Neural cell (in vitro differentiated cells): ENCODE measurements at regions not wholly inside any gene's neighbourhood (a gene's known extent, or its start where the extent isn't known, plus 50 kb on each side); places are given as distances from the start of the nearest gene placed in this dataset.

ENCODE experiments used
- EP300 ChIP-seq: fragments of 450-650 bp; conservative IDR thresholded peaks from 2 replicates; pipeline ENCODE4 v1.6.1; 2014; ENCODE audit warnings: antibody characterized with exemption, mild to moderate bottlenecking, moderate library complexity; ENCODE audit not compliant: poor library complexity, severe bottlenecking
- EZH2 ChIP-seq: fragments of 200-600, 300-800 bp; shearing (Covaris generic), sonication (generic); IDR thresholded peaks from 2 replicates; pipeline ENCODE4 v1.6.1; 2014; ENCODE audit warnings: antibody characterized with exemption, low read length, borderline replicate concordance, mild to moderate bottlenecking; ENCODE audit not compliant: insufficient read depth, poor library complexity, severe bottlenecking
- MXI1 ChIP-seq: fragments of 450-650 bp; conservative IDR thresholded peaks from 2 replicates; pipeline ENCODE4 v1.6.1; 2014; ENCODE audit warnings: antibody characterized with exemption, mild to moderate bottlenecking; ENCODE audit not compliant: poor library complexity, severe bottlenecking
- POLR2AphosphoS5 ChIP-seq: IDR thresholded peaks from 2 replicates; pipeline ENCODE4 v1.6.1; 2012
- RAD21 ChIP-seq: fragments of 450-650 bp; conservative IDR thresholded peaks from 2 replicates; pipeline ENCODE4 v1.6.1; 2014; ENCODE audit warnings: antibody characterized with exemption, mild to moderate bottlenecking, moderate library complexity
- SMC3 ChIP-seq: fragments of 450-650 bp; conservative IDR thresholded peaks from 2 replicates; pipeline ENCODE4 v1.6.1; 2014; ENCODE audit warnings: antibody characterized with exemption, mild to moderate bottlenecking, moderate library complexity; ENCODE audit not compliant: poor library complexity
- TF ChIP-seq, protein P1 (sequence below): IDR thresholded peaks from 2 replicates; pipeline ENCODE4 v1.6.1; 2012; ENCODE audit warnings: borderline replicate concordance
- TF ChIP-seq, protein P2 (sequence below): fragments of 450-650 bp; IDR thresholded peaks from 2 replicates; pipeline ENCODE4 v1.5.1; 2014; ENCODE audit warnings: antibody characterized with exemption, mild to moderate bottlenecking, moderate library complexity; ENCODE audit not compliant: poor library complexity, severe bottlenecking

DNA sequence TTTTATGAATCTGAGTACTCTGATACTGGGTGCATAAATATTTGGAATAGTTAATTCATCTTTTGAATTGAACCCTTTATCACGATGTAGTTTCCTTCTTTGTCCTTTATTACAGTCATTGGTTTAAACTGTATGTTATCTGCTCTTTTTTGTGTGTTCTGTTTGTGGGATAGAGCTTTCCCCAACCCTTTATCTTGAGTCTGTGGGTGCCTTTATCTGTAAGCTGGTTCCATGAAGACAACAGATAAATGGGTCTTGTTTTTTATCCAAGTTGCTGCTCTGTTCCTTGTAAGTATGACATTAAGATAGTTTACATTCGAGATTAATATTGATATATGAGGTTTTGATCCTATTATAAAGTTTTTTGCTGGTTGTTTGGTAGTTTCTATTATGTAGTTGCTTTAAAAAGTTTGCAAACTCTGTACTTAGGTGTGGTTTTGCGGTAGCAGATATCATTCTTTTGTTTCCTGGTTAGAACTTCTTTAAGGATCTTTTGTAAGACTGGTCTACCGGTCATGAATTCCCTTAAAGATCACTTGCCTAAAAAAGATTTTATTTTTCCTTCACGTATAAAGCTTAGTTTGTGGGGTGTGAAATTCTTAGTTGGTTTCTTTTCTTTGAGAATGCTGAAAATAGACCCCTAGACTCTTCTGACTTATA lies 1451.3 kb upstream of the SLC39A10 start:
- TF ChIP-seq MXI1 (no peak), POLR2AphosphoS5 (no peak), RAD21 (no peak), EP300 (no peak), SMC3 (no peak), EZH2 (no peak)
- TF ChIP-seq, protein P1, sequence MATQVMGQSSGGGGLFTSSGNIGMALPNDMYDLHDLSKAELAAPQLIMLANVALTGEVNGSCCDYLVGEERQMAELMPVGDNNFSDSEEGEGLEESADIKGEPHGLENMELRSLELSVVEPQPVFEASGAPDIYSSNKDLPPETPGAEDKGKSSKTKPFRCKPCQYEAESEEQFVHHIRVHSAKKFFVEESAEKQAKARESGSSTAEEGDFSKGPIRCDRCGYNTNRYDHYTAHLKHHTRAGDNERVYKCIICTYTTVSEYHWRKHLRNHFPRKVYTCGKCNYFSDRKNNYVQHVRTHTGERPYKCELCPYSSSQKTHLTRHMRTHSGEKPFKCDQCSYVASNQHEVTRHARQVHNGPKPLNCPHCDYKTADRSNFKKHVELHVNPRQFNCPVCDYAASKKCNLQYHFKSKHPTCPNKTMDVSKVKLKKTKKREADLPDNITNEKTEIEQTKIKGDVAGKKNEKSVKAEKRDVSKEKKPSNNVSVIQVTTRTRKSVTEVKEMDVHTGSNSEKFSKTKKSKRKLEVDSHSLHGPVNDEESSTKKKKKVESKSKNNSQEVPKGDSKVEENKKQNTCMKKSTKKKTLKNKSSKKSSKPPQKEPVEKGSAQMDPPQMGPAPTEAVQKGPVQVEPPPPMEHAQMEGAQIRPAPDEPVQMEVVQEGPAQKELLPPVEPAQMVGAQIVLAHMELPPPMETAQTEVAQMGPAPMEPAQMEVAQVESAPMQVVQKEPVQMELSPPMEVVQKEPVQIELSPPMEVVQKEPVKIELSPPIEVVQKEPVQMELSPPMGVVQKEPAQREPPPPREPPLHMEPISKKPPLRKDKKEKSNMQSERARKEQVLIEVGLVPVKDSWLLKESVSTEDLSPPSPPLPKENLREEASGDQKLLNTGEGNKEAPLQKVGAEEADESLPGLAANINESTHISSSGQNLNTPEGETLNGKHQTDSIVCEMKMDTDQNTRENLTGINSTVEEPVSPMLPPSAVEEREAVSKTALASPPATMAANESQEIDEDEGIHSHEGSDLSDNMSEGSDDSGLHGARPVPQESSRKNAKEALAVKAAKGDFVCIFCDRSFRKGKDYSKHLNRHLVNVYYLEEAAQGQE = no peak
- TF ChIP-seq, protein P2, sequence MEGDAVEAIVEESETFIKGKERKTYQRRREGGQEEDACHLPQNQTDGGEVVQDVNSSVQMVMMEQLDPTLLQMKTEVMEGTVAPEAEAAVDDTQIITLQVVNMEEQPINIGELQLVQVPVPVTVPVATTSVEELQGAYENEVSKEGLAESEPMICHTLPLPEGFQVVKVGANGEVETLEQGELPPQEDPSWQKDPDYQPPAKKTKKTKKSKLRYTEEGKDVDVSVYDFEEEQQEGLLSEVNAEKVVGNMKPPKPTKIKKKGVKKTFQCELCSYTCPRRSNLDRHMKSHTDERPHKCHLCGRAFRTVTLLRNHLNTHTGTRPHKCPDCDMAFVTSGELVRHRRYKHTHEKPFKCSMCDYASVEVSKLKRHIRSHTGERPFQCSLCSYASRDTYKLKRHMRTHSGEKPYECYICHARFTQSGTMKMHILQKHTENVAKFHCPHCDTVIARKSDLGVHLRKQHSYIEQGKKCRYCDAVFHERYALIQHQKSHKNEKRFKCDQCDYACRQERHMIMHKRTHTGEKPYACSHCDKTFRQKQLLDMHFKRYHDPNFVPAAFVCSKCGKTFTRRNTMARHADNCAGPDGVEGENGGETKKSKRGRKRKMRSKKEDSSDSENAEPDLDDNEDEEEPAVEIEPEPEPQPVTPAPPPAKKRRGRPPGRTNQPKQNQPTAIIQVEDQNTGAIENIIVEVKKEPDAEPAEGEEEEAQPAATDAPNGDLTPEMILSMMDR = no peak
